Activated naive CD4-positive, alpha-beta T cell treated with Interleukin-2 at 50 U/mL for 16 hours (primary cell): ENCODE measurements at regions not wholly inside any gene's neighbourhood (a gene's known extent, or its start where the extent isn't known, plus 50 kb on each side); places are given as distances from the start of the nearest gene placed in this dataset.
A peak's percentile ranks its signal among the peaks of the same experiment; 100 is the strongest.

Experiments
- DNase-seq: peaks from one replicate; pipeline ENCODE4 v3.0.0-alpha.2; 2020

GRCh38 chr6:159118924-159119323 lies 50.3 kb upstream of the FNDC1 start:
- no peak for DNase-seq

GRCh38 chr6:159117563-159117962 lies 51.6 kb upstream of the FNDC1 start:
- no peak for DNase-seq

GRCh38 chr6:159117046-159117445 lies 52.2 kb upstream of the FNDC1 start:
- DNase-seq = no peak

- DNase-seq = no peak
These were observed 52.9 kb upstream of the FNDC1 start for GRCh38 chr6:159116343-159116742.

GRCh38 chr6:159114569-159114968 lies 54.6 kb upstream of the FNDC1 start:
- DNase-seq = no peak

GRCh38 chr6:159113223-159113622 lies 56.0 kb upstream of the FNDC1 start:
- DNase-seq = no peak

GRCh38 chr6:159112714-159113113 lies 56.5 kb upstream of the FNDC1 start:
- no peak for DNase-seq

GRCh38 chr6:159110748-159111147 lies 58.5 kb upstream of the FNDC1 start:
- no peak for DNase-seq

- peak; percentile 37 for DNase-seq
These were observed 59.2 kb upstream of the FNDC1 start for GRCh38 chr6:159110013-159110412.

- no peak for DNase-seq
These were observed 59.8 kb upstream of the FNDC1 start for GRCh38 chr6:159109391-159109790.

- no peak for DNase-seq
These were observed 60.7 kb upstream of the FNDC1 start for GRCh38 chr6:159108426-159108985.

- peak; percentile 51 for DNase-seq
These were observed 61.5 kb upstream of the FNDC1 start for GRCh38 chr6:159107451-159108260.

- peak; percentile 95 for DNase-seq
These were observed 61.9 kb upstream of the TAGAP start for GRCh38 chr6:159106627-159107241.

- no peak for DNase-seq
These were observed 60.9 kb upstream of the TAGAP start for GRCh38 chr6:159105716-159106115.

- no peak for DNase-seq
These were observed 60.1 kb upstream of the TAGAP start for GRCh38 chr6:159104931-159105330.

- DNase-seq = peak; percentile 82
These were observed 59.6 kb upstream of the TAGAP start for GRCh38 chr6:159104163-159104925.

- no peak for DNase-seq
These were observed 58.8 kb upstream of the TAGAP start for GRCh38 chr6:159103396-159104162.

GRCh38 chr6:159102373-159103160 lies 57.8 kb upstream of the TAGAP start:
- no peak for DNase-seq

- DNase-seq = no peak
These were observed 56.9 kb upstream of the TAGAP start for GRCh38 chr6:159101656-159102055.

- DNase-seq = no peak
These were observed 55.8 kb upstream of the TAGAP start for GRCh38 chr6:159100395-159101182.

- DNase-seq = no peak
These were observed 55.2 kb upstream of the TAGAP start for GRCh38 chr6:159099961-159100360.
